GM18861 (cell line): ENCODE measurements at regions not wholly inside any gene's neighbourhood (a gene's known extent, or its start where the extent isn't known, plus 50 kb on each side); places are given as distances from the start of the nearest gene placed in this dataset.
"Not testable (repeated sequence)": the region's sequence is repeated elsewhere in the genome, so short reads cannot be mapped to it uniquely, and the experiment has no call there.

Experiments used
- ATAC-seq: cut with Tn5 transposase; IDR thresholded peaks from one replicate; pipeline ENCODE4 v1.9.1; 2021; ENCODE audit not compliant: unreplicated experiment

DNA sequence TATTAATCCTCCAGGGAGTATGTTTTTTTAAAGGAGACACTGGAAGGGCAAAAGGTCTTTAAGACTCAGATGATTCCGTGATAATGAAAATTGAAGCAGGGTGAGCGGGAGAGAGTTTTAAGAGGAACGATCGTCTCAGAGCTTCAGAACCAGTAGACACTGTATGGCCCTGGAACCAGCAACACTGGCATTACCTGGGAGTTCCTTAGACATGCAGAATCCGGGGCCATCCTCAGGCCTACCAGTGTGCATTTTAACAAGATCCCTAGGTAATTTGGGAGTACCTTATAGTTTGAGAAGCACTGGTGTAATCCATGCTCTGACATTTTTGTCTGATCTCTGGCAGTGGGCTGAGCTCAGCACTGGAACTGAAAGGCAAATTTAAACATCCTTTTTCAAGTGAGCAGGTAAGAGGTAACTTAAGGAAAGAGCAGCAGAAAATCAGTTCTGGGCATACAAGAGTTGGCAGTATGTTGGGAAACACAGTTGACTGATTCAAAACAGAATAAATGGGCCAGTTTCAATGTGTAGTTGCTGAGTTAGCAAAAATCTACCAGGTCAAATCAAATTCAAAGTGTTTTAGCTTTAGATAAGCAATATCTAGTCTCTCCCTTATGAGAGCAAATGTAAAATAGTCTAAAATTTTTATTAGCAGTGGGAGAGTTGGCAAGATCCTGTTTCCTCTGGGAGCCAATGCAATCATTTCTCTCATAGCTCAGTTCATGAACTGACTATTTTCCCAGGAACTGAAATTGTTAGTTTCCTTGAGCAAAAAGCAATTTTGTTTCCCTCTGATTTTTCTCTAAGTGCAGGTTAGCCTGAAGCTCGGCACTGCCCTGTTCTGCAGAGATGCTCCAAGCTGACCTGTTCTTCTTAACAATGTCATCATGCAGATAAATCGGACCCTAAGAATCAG, 97.2 kb upstream of the ELMO1 start:
- ATAC-seq = no peak

DNA sequence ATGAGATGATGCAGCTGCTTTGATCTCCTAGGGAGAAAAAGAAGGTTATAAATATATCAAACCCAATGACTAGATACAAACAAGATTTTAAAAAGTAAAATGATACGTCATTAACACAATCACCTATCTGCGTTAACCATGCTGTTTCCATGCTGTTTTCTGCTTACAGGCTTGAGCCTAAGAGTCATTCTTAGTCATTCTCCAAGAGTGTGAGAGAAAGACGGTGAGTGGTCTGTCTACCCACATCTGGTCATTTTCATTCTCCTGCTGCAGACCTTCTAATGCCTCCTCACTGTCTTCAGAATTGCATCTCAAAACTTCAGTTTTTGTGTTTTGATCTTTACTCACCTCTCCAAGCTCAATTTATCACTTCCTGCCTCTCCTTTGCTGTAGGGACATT, 98.0 kb upstream of the ELMO1 start:
- no peak for ATAC-seq

DNA sequence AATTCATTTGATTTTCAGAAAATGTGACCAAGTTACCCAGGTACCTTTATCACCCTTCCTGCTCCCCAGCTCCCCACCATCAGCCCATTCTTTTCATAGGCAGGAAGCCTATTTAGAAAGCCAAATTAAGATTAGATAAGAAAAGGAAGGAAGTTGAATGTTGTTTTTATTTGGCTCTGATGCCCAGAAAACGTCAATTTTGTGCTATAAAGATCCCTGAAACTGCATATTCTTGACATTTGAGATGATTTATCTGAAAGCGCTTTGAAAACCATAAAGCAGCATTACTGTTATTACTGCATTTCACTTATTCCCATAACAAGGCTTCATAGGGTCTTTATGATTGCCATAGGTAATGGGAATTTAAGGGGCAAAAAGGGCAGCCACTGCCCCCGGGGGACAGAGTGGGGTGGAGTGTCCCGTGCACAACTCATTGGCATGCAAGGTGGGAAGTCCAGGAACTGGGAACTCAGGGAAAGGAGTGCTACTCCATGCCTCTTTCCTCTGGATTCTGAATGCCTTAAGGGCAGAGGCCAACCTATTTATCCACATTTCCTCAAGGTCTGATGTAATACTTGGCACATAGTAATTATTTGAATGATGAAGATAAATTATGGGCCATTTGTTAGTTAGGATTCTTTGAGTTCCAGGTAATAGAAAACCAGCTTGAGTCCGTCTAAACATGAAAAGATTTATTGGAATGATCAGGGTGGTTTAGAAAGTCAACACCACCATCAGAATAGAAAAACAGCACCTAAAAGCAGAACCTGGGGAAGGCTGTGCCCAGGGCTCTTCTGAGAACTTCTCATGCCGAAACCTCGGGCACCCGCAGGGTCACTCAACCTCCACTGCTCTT, 100.6 kb upstream of the ELMO1 start:
- no peak for ATAC-seq

GRCh38 chr7:37550426-37550825, 101.8 kb upstream of the ELMO1 start:
- ATAC-seq = no peak

DNA sequence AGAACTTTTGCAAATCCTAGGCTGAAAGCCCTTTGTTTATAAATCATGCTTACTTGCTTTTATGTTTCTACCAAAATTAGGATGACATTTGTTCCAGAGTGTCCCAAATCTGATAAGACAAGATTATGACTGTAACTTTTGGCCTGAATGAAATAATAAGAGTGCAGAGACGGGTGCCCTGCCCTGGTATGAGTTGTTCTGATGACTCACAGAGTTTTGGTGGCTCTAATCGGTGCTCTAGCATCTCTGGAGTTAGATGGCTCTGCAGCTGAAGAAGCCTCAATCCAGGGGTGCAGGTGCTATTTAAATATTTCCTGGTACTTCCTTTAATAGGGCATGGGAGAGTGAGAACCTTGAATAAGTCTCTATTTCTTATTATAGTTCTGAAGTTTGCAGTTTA, 102.2 kb upstream of the ELMO1 start:
- no peak for ATAC-seq

DNA sequence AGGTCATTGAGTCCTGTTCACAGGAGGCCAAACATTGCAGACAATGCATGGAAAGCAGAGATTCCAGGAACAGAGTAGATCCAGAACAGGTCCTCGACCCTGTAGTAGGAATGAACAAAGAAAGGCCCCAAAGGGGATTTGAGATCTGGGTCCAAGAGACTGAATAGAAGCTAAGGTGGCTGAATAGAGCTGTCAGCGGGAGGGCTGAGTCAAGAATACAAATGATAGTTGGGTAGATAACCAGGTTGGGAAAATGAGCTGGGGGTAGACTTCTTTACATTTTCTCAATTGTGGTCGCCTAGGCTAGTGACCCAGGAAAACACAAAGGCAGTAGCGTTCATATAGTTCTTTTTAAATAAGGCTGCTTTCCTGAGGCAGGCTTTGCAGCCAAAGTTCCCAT, 103.4 kb upstream of the ELMO1 start:
- ATAC-seq = no peak

DNA sequence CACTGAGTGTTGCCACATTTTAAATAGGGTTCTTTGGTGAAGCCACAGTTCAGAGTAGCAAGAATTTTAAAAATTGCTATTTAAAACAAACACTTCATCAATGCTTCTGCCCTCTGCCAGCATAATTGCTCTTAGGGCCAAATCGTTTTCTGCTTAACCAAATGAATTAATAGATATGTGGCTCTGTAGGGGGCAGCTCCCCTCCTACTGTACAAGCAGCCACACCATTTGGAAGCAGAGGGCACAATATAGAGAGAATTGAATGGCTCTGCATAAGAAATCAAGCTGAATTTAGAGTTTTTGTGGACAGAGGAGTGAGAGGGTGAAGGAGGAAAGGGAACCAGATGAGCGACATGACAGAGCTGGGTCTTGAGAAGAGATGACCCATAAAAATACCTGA, 103.8 kb upstream of the ELMO1 start:
- not testable (repeated sequence) for ATAC-seq

DNA sequence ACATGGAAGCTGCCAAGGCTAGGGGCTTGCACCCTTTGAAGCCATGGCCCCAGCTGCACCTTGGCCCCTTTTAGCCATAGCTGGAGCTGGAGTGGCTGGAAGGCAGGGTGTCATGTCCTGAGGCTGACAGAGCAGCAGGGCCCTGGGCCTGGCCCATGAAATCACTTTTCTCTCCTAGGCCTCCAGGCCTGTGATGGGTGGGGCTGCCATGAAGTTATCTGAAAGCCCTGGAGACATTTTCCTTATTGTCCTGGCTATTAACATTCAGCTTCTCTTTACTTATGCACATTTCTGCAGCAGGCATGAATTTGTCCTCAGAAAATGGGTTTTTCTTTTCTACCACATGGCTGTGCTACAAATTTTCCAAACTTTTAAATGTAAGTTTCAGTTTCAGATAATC, 106.9 kb upstream of the ELMO1 start:
- no peak for ATAC-seq

- no peak for ATAC-seq
Measured at GRCh38 chr7:37557571-37558209, 109.0 kb upstream of the ELMO1 start.

DNA sequence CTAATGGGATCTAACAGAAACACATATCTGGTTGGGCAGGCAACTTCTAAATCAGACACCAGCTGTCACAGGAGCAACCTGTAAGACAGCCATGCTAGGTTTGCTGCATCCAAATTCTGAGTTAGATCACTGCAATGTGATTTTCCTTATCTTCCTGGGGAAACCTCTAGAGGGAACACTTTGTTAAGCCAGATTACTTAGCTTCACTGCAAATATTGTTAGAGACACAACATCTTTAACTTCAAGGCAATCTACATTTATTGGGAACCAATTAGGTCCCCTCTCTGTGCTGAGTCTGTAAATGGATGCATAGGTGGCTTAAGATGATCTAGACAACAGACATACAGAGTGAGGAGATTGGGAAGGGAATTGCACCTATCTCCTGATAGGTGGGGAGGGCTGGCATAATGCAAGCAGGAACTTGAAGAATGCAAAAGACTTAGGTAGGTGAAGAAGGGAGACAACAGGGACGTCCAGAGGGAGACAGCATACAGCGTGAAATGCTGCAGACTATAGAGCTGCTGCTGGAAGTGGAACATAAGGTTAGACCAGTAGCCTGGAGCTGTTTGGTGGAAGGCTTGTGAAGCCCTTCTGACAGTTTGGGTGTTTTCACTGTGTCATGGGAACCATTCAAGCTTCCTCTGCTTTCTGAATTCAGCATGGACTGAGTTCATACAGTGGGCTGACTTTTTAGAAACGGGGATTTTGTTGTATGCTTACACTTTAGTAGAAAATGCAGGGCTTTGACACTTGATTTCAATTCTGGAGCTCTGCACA, 109.8 kb upstream of the ELMO1 start:
- no peak for ATAC-seq

- ATAC-seq = no peak
Measured at GRCh38 chr7:37570145-37570544, 113.4 kb upstream of the GPR141 start.

GRCh38 chr7:37571806-37572205, 111.8 kb upstream of the GPR141 start:
- no peak for ATAC-seq

DNA sequence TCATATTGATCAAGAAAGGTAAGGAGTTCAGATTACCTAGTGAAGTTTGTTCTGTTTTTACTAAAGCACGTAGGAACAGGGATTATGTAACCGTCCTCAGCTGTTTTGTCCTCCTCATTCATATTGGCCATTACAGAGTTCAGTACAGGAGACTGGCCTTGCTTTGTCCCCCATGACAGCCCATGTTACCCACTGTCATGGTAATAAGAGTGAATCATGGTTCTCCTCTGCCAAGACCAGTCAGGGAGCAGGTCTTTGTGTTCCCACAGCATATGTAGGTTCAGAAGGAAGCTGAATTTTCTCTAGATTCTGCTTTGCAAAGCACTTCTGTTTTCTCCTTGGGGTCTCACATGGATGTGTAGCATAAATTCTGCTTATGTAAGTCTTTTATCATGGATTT, 106.2 kb upstream of the GPR141 start:
- ATAC-seq = no peak

GRCh38 chr7:37577901-37578300, 105.7 kb upstream of the GPR141 start:
- no peak for ATAC-seq

DNA sequence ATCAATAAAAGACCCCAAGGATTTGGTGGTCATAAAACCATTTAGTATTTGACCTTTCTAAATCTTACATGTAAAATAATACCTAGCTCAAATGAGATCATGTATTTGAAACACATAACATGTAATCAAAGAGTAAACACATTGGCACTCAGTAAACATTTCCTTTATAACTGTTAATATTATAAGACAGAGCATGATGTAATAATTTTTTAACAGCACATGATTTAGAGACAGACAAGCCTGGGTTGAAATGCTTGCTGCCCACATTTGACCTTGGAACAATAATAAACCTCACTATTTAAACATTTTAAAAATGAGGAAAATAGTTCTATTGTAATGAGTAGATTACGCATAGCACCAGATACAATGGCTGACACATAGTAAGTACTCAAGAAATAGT, 105.2 kb upstream of the GPR141 start:
- ATAC-seq = no peak

DNA sequence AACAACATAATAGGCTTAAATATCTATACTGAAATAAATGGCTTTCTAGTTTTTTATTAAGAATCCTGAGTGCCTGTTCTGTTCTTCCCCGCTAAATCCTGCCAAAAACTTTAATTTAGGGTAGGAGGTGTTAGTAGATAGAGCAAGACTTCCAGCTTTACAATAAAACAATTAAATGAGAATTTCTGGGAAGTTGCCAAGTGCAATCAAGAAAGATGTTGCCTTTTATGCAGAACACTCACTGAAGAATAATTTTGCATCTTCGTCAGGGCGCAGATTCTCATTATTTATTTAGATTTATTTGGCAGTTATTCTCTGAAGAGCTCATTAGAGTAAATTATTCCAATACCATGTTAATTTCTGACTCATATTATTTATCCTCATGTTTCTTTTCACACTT, 103.2 kb upstream of the GPR141 start:
- ATAC-seq = no peak

DNA sequence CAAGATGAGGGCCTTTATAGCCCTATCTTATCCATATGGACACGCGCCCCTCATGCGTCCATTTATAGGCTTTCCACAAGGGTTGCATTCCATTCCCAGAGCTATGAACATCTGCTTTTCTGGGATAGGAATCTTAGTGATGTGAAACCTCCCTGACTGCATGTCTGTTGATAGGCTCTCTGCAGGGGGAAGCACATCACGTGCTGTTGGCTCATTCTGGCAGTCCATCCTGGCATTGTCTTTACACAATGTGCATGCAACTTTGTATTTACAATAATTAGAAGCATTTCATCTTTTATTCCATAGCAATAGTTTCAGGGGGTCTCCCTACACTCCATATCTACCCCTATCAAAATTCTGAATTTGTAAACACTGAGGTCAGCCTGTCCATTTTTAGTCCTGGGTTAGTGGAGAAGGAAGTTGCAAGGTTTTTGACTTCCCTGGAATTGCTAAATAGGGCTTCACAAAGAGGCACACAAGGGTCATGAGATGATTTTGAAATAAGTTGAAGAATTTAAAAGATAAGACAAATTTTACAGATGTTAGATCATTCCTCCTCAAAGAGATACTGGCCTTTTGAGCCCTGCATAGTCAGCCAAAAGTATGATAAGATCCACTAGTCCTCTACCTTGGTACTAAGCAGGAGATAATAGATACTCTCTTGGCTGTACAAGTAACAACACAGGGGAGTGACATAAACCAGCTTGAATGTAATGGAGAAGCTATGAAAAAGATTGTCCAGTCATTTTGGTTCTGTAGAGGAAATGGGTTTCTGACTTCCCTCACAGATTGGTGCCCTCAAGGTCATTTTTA, 98.7 kb upstream of the GPR141 start:
- ATAC-seq = not testable (repeated sequence)

DNA sequence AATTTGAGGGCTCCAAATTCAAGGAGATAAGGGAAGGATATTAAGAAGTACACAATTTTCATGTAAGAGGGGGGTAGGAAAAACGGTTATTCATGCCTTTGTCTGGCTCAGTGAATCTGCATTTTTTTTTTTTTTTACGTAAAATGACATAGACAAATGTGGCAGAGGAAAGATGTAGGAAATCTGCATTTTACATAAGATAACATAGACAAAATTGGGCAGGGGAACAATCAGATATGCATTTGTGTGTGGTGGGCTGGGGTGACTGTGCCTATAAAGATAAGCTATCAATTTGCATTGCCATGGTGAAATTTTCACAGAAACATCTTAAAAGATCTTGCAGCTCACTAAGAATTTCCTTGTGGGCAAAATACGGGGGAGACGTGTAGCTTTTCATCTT, 92.7 kb upstream of the GPR141 start:
- ATAC-seq = no peak

GRCh38 chr7:37592366-37592765, 91.2 kb upstream of the GPR141 start:
- ATAC-seq = no peak

- ATAC-seq = no peak
Measured at GRCh38 chr7:37594602-37595001, 89.0 kb upstream of the GPR141 start.
